NCI-H1105 (cell line): ENCODE measurements at regions not wholly inside any gene's neighbourhood (a gene's known extent, or its start where the extent isn't known, plus 50 kb on each side); places are given as distances from the start of the nearest gene placed in this dataset.
"Not testable (repeated sequence)": the region's sequence is repeated elsewhere in the genome, so short reads cannot be mapped to it uniquely, and the experiment has no call there.

Experiments
- DNase-seq: peaks from one replicate; lab custom pipeline; 2025; lab: John Stamatoyannopoulos, UW

- DNase-seq, result no peak
Measured at GRCh38 chr3:170651260-170651845, 65.5 kb upstream of the SLC7A14 start.

GRCh38 chr3:170650557-170650956, 64.7 kb upstream of the SLC7A14 start:
- not testable (repeated sequence) for DNase-seq

- DNase-seq, result no peak
Measured at GRCh38 chr3:170644711-170645110, 58.8 kb upstream of the SLC7A14 start.

- DNase-seq, result no peak
Measured at GRCh38 chr3:170643831-170644230, 58.0 kb upstream of the SLC7A14 start.

- DNase-seq, result no peak
Measured at GRCh38 chr3:170642882-170643601, 57.2 kb upstream of the SLC7A14 start.

- DNase-seq, result no peak
Measured at GRCh38 chr3:170641510-170642236, 55.8 kb upstream of the SLC7A14 start.

- DNase-seq, result no peak
Measured at GRCh38 chr3:170640737-170641171, 54.9 kb upstream of the SLC7A14 start.

GRCh38 chr3:170638988-170639387, 53.1 kb upstream of the SLC7A14 start:
- no peak for DNase-seq

GRCh38 chr3:170637306-170637705, 51.4 kb upstream of the SLC7A14 start:
- no peak for DNase-seq

GRCh38 chr3:170636400-170636973, 50.6 kb upstream of the SLC7A14 start:
- DNase-seq, result no peak
